PFSK-1 (cell line): ENCODE measurements at regions not wholly inside any gene's neighbourhood (a gene's known extent, or its start where the extent isn't known, plus 50 kb on each side); places are given as distances from the start of the nearest gene placed in this dataset.

Experiments
- FOXP2 ChIP-seq: optimal IDR thresholded peaks from 2 replicates; pipeline ENCODE3; 2011; ENCODE audit warnings: borderline replicate concordance, control low read depth, inconsistent platforms; ENCODE audit not compliant: insufficient read depth; ENCODE audit errors: extremely low read length, extremely low read depth
- SIN3A ChIP-seq: IDR thresholded peaks from 2 replicates; pipeline ENCODE4 v1.6.1; 2012; ENCODE audit warnings: mild to moderate bottlenecking, low read length, moderate library complexity, borderline replicate concordance; ENCODE audit not compliant: insufficient read depth

DNA sequence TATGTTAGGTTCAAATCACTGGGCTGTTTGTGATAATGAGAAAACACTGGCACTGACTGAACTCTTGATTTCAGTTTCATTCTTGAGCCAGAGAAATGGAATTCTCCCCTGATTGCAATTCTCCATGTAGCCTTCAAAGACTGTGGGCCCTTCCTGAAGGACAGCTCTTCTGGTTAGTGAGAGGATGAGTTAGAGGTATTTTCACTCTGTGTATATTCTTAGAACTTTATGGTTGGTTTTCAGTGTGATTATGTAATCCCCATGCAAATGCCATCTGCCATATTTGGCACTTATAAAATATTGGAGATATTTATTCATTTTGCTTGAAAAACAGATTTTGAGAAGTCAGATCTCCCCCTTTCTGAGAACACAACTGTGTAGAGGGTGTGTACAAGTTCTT lies 323.7 kb downstream of the SLC4A3 start:
- TF ChIP-seq SIN3A (no peak), FOXP2 (no peak)
